Stimulated activated CD4-positive, alpha-beta T cell treated with anti-CD3 and anti-CD28 coated beads, Interleukin-2, amount 100 ng/mL, for 4 hours (primary cell): ENCODE measurements at regions not wholly inside any gene's neighbourhood (a gene's known extent, or its start where the extent isn't known, plus 50 kb on each side); places are given as distances from the start of the nearest gene placed in this dataset.

Source experiments
- DNase-seq: peaks from one replicate; pipeline ENCODE4 v3.0.0-alpha.2; 2020; ENCODE audit warnings: low read depth

GRCh38 chr15:96390986-96391385 lies 60.5 kb downstream of the NR2F2 start:
- no peak for DNase-seq

- no peak for DNase-seq
These were observed 62.1 kb downstream of the NR2F2 start for GRCh38 chr15:96392380-96393208.

- DNase-seq, result no peak
These were observed 62.7 kb downstream of the NR2F2 start for GRCh38 chr15:96393209-96393513.

- DNase-seq, result no peak
These were observed 65.2 kb downstream of the NR2F2 start for GRCh38 chr15:96395687-96396086.

GRCh38 chr15:96398776-96399175 lies 68.3 kb downstream of the NR2F2 start:
- DNase-seq, result no peak

GRCh38 chr15:96402403-96402802 lies 71.9 kb downstream of the NR2F2 start:
- no peak for DNase-seq

- no peak for DNase-seq
These were observed 72.6 kb downstream of the NR2F2 start for GRCh38 chr15:96403071-96403470.

- DNase-seq, result no peak
These were observed 73.4 kb downstream of the NR2F2 start for GRCh38 chr15:96403932-96404331.

GRCh38 chr15:96404560-96404959 lies 74.1 kb downstream of the NR2F2 start:
- no peak for DNase-seq

GRCh38 chr15:96406291-96406690 lies 75.8 kb downstream of the NR2F2 start:
- no peak for DNase-seq

- DNase-seq, result no peak
These were observed 76.2 kb downstream of the NR2F2 start for GRCh38 chr15:96406701-96407100.

GRCh38 chr15:96407482-96407881 lies 77.0 kb downstream of the NR2F2 start:
- DNase-seq, result no peak

GRCh38 chr15:96408591-96409183 lies 78.2 kb downstream of the NR2F2 start:
- no peak for DNase-seq

GRCh38 chr15:96409215-96410138 lies 79.0 kb downstream of the NR2F2 start:
- DNase-seq, result no peak

GRCh38 chr15:96410175-96411055 lies 79.9 kb downstream of the NR2F2 start:
- no peak for DNase-seq

- DNase-seq, result no peak
These were observed 80.8 kb downstream of the NR2F2 start for GRCh38 chr15:96411056-96412031.

GRCh38 chr15:96412045-96412905 lies 81.8 kb downstream of the NR2F2 start:
- DNase-seq, result no peak

- DNase-seq, result no peak
These were observed 82.4 kb downstream of the NR2F2 start for GRCh38 chr15:96412906-96413231.

GRCh38 chr15:96413657-96414056 lies 83.2 kb downstream of the NR2F2 start:
- no peak for DNase-seq

- no peak for DNase-seq
These were observed 84.4 kb downstream of the NR2F2 start for GRCh38 chr15:96414875-96415274.
